GM21423 (cell line): ENCODE measurements at regions not wholly inside any gene's neighbourhood (a gene's known extent, or its start where the extent isn't known, plus 50 kb on each side); places are given as distances from the start of the nearest gene placed in this dataset.

Source experiments
- ATAC-seq: cut with Tn5 transposase; IDR thresholded peaks from one replicate; pipeline ENCODE4 v1.9.1; 2021; ENCODE audit warnings: mild to moderate bottlenecking, moderate library complexity; ENCODE audit not compliant: unreplicated experiment

- no peak for ATAC-seq
Observed at GRCh38 chr18:29321561-29321960, 1144.6 kb upstream of the CDH2 start.

GRCh38 chr18:29313312-29313711, 1136.4 kb upstream of the CDH2 start:
- no peak for ATAC-seq

GRCh38 chr18:29311580-29311979, 1134.7 kb upstream of the CDH2 start:
- no peak for ATAC-seq

GRCh38 chr18:29309366-29309765, 1132.4 kb upstream of the CDH2 start:
- ATAC-seq, result no peak

- ATAC-seq, result no peak
Observed at GRCh38 chr18:29307982-29308381, 1131.1 kb upstream of the CDH2 start.

GRCh38 chr18:29307231-29307630, 1130.3 kb upstream of the CDH2 start:
- ATAC-seq, result no peak

- ATAC-seq, result no peak
Observed at GRCh38 chr18:29305516-29305915, 1128.6 kb upstream of the CDH2 start.

GRCh38 chr18:29301048-29301447, 1124.1 kb upstream of the CDH2 start:
- ATAC-seq, result no peak

- ATAC-seq, result no peak
Observed at GRCh38 chr18:29285471-29285870, 1108.5 kb upstream of the CDH2 start.

GRCh38 chr18:29271501-29271900, 1094.6 kb upstream of the CDH2 start:
- ATAC-seq, result no peak

- ATAC-seq, result no peak
Observed at GRCh38 chr18:29259838-29260237, 1082.9 kb upstream of the CDH2 start.

GRCh38 chr18:29254123-29254522, 1077.2 kb upstream of the CDH2 start:
- no peak for ATAC-seq

- ATAC-seq, result no peak
Observed at GRCh38 chr18:29251681-29252080, 1074.8 kb upstream of the CDH2 start.

- no peak for ATAC-seq
Observed at GRCh38 chr18:29250843-29251242, 1073.9 kb upstream of the CDH2 start.

- no peak for ATAC-seq
Observed at GRCh38 chr18:29250259-29250658, 1073.3 kb upstream of the CDH2 start.

GRCh38 chr18:29248805-29249204, 1071.9 kb upstream of the CDH2 start:
- ATAC-seq, result no peak

GRCh38 chr18:29241199-29241598, 1064.3 kb upstream of the CDH2 start:
- no peak for ATAC-seq

GRCh38 chr18:29234751-29235150, 1057.8 kb upstream of the CDH2 start:
- ATAC-seq, result no peak

GRCh38 chr18:29226213-29226612, 1049.3 kb upstream of the CDH2 start:
- no peak for ATAC-seq

- ATAC-seq, result no peak
Observed at GRCh38 chr18:29225351-29225750, 1048.4 kb upstream of the CDH2 start.

GRCh38 chr18:29218091-29218490, 1041.2 kb upstream of the CDH2 start:
- no peak for ATAC-seq

GRCh38 chr18:29217124-29217915, 1040.4 kb upstream of the CDH2 start:
- no peak for ATAC-seq

- ATAC-seq, result no peak
Observed at GRCh38 chr18:29198834-29199233, 1021.9 kb upstream of the CDH2 start.
